HG02884 (cell line): ENCODE measurements at regions not wholly inside any gene's neighbourhood (a gene's known extent, or its start where the extent isn't known, plus 50 kb on each side); places are given as distances from the start of the nearest gene placed in this dataset.
"Not testable (repeated sequence)": the region's sequence is repeated elsewhere in the genome, so short reads cannot be mapped to it uniquely, and the experiment has no call there.

Experiments
- ATAC-seq: cut with Tn5 transposase; IDR thresholded peaks from one replicate; pipeline ENCODE4 v1.9.1; 2021; ENCODE audit warnings: mild to moderate bottlenecking, moderate library complexity; ENCODE audit not compliant: unreplicated experiment

DNA sequence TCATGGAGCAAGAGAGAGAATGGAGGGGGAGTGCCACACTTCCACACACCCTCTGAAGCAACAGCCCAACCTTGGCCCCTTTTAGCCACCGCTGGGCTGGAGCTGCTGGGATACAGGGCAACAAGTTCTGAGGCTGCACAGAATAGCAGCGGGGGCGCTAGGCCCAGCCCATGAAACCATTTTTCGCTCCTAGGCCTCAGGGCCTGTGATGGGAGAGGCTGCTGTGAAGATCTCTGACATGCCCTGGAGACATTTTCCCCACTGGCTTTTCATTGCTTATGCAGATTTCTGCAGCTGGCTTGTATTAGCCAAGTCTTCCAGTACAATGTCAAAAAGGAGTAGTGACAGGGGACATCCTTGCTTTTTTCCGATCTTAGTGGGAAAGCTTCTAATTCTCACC, 202.3 kb upstream of the B3GALT2 start:
- ATAC-seq = no peak

DNA sequence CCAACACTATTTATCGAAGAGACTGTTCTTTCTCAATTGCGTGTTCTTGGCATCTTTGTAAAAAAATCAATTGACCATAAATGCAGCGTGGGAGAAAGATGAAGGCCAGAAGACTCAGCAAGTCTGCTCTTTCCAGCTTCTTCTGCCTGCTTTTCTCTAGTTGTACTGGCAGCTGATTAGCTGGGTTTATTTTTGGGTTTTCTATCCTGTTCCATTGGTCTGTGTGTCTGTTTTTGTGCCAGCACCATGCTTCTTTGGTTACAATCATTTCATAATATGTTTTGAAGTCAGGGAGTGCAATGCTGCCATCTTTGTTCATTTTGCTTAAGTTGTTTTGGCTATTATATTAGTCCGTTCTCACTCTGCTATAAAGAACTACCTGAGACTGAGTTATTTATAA, 201.8 kb upstream of the B3GALT2 start:
- ATAC-seq = no peak

GRCh38 chr1:193387406-193387805, 201.0 kb upstream of the B3GALT2 start:
- no peak for ATAC-seq

DNA sequence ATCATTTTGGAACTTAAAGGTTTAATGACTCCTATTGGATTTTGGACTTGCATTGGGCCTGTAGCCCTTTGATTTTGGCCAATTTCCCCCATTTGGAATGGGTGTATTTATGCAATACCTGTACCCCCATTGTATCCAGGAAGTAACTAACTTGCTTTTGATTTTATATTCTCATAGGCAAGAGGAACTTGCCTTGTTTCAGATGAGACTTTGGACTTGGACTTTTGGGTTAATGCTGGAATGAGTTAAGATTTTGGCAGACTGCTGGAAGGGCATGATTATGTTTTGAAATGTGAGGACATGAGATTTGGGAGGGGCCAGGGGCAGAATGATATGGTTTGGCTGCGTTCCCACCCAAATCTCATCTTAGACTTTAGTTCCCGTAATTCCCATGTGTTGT, 192.0 kb upstream of the B3GALT2 start:
- not testable (repeated sequence) for ATAC-seq

GRCh38 chr1:193377472-193377871, 191.1 kb upstream of the B3GALT2 start:
- no peak for ATAC-seq

GRCh38 chr1:193372553-193372952, 186.1 kb upstream of the B3GALT2 start:
- ATAC-seq = no peak

DNA sequence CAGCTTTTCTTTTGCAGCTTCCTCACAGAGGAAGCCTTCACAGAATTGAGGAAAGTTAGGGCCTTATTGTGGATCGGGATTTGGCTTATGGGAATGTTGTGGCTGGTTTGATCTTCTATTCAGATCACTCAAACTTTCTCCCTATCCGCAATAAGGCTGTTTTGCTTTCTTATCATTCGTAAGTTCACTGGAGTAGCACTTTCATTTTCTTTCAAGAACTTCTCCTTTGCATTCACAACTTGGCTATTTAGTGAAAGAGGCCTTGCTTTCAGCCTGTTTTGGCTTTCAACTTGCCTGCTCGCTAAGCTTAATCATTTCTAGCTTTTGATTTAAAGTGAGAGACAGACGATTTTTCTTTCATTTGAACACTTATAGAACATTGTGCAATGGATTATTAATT, 181.9 kb upstream of the B3GALT2 start:
- ATAC-seq = peak; percentile 81

GRCh38 chr1:193367863-193368262, 181.4 kb upstream of the B3GALT2 start:
- ATAC-seq = peak; percentile 26

DNA sequence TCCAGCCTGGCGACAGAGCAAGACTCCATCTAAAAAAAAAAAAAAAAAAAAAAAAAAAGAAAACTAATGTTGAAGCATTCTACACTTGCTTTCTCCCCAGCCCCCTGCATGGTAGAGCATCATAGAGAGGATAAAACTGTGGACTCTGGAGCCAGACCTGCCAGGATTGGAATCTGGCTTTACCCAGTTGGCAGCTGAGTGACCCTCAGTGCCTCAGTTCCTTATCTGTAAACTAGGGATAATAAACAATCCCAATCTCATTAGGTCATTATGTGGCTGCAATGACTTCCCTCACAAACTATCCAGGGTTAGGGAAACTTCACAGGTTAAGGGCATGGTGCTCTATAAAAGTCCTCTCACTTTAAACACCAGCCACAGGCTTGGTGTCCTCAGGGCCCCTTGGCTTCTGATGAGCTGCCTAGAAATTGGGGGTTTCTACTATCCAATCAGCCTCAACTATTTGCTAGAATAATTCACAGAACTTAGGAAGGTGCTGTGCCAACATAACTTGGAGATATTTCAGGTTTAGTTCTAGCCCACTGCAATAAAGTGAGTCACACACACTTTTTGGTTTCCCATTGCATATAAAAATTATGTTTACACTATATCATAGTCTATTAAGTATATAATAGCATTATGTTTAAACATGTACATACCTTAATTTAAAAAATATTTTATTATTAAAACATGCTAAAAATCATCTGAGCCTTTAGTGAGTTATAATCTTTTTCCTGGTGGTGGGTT, 180.5 kb upstream of the B3GALT2 start:
- ATAC-seq = no peak

- no peak for ATAC-seq
Observed at GRCh38 chr1:193365966-193366365, 179.6 kb upstream of the B3GALT2 start.

- no peak for ATAC-seq
Observed at GRCh38 chr1:193359631-193360030, 173.2 kb upstream of the B3GALT2 start.

DNA sequence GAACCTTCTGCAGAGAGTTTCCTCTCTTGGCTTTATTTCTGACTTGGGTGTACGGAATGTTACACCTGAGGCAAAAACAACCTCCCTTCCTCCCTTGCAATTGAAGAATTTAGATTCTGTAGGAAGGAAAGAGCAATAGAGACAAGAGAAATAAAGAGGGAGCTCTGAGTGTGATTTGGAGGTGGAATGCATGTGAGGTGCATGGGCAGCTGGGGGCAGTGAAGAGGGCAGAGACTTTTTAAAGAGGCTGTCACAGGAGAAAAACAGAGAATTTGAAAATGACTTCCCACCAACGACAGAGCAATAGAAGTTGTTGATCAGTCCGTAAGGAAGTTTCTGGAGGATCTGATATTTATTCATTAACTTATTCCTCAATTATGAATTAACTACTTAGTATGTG, 172.0 kb upstream of the B3GALT2 start:
- no peak for ATAC-seq

DNA sequence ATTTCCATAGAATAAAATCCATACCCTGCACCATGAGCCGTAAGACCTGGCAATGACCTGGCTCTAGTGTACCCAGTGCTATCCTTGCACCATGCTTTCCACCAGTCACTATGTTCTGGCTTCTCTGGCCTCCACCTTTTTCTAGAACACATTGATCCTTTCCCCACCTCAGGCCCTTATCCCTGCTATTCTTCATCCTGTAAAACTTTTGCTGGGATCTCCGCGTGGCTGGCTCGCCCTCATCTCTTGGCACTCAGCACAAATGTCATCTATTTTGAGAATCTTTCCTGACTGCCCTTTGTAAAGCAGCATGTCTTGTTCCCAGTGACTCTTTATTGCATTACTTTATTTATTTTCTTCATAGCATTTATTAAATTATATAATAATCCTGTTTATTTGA, 169.8 kb upstream of the B3GALT2 start:
- ATAC-seq = no peak

DNA sequence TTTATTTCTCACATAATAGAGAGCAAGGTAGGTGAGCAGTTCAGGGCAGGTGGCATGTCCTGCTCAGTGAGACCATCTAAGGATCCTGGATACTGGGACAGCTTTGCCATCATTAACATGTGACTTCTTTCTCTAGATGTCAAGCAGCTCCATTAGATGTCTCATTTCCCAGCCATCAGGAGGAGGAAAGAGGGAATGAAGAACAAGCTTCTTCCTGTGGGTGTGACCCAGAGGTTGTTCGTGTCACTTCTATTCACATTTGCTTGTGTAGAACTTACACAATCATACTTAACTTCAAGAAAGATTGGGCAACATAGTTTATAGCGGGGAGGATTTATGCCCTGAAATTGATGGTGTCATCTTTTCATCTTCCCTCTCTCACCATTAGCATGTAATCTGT, 169.2 kb upstream of the B3GALT2 start:
- ATAC-seq = no peak

DNA sequence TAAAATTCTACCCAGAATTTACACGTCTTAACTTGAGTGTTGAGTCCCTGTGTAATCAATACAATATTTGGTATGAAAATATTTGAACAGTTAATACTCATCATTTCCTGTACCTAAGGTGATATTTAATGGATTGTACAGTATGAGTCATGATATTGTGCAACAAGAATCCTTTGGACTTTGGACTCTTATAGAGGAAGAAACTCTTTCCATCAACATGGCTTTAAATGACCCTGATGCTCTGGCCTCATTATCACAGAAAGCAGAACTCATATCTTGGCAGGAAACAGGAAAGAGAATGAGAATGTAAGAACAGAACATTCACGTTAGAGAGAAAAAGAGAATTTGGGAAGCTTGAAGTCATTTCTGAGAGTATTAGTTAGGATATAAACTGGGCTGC, 168.8 kb upstream of the B3GALT2 start:
- no peak for ATAC-seq

DNA sequence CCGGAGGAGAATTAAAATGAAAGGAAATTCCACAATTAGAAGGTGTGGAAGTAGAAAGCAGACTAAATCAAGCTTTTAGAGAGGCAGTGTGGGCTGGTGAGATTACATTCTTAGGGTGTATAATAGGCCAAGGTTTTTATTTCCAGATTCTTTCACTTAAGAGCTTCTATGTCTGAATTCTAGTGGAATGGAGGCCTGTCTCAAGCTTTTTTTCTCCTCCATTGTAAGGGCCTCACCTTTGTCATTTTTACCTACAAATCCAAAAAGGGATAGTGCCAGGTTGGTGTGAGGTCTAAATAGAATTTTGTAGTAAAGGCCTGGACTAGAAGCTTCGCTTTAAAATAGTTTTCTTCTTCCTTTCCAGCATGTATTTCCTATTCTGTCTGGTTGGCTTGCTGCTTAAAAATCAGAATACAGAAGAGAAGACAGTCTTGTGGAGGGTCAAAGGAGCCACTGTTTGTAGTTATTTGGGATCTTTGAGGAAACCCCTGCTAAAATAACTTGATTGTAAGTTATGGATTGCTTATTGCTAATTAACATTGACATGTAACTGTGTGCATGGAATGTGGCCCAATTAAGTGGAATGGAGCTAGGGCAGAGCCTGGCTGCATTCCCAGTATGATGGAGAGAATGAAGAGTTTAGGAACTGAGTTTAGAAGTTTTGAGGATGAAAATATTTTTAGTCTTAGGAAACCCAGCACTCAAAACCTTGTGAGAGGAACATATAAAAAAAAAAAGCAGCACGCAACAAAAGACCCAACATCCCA, 162.5 kb upstream of the B3GALT2 start:
- no peak for ATAC-seq

DNA sequence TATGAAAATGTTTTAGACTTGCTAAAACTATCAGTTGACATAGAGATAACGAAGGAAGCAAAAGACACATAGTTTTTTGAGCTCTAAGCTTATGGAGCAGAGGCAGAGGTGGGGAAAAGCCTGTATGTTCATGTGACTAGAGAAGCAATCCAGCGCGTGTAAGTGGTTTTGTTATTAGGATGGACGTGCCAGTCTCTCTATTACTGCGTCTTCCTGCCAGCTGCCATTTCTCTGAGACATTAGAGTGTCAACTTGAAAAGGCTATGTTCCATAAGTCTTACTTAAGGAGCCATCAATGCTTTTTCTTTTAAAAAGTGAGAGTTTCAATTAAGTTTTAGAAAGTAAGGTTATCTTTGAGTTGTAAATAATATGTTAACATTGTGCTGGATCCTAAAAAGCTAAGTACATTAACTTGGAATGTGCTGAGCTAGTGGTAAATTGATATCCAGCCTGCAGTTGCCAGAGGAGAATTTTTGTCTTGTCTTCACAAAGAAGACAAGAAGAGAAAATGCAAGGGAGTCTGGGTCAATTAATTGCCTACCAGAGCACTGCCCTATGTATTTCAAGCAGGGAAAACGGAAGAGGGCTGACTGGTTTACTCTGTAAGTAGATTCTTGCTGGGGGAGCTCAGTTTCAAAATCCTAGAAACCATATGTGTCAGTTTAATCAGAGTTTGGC, 161.8 kb upstream of the B3GALT2 start:
- ATAC-seq = no peak

DNA sequence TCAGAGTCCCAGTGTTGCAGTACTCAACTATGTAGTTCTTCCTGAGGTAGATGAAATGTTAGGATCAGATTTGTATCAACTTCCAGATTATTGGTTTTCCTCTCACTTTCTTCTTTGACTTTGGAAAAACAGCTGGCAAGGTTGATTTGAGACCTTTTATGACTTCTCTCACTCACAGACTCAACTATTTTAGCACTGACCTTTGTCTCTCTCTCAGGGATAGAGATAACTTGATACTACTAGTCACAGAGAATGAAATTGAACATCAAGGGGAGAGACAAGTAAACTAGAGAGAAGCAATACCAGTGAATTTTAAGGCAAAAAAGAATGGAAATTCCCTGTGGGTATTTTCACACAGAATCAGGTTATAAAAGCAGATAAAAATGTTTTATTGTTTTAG, 159.7 kb upstream of the B3GALT2 start:
- ATAC-seq = no peak

DNA sequence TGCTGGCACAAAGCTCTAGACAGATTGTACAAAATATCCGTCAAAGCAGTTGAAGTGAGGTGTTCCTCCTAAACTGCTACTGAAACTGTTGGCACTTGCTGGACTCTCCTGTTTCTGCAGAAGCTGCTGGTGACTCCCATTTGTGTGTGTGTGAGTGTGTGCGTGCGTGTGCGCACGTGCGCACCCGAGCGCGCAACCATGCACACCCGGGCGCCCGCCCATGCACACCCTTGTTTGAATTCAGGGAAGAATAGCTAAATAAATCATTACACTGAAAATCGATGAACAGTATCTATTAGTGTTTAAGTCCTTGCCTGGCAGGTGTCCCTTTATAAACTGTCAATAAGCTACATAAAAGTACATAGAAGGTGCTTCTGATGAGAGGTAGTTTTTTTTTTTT, 156.4 kb upstream of the B3GALT2 start:
- ATAC-seq = no peak

- no peak for ATAC-seq
Observed at GRCh38 chr1:193340331-193340730, 153.9 kb upstream of the B3GALT2 start.

- no peak for ATAC-seq
Observed at GRCh38 chr1:193339401-193339800, 153.0 kb upstream of the B3GALT2 start.

- peak; percentile 69 for ATAC-seq
Observed at GRCh38 chr1:193338194-193338593, 151.8 kb upstream of the B3GALT2 start.
